ENCODE measurements at regions not wholly inside any gene's neighbourhood (a gene's known extent, or its start where the extent isn't known, plus 50 kb on each side); places are given as distances from the start of the nearest gene placed in this dataset.

DNA sequence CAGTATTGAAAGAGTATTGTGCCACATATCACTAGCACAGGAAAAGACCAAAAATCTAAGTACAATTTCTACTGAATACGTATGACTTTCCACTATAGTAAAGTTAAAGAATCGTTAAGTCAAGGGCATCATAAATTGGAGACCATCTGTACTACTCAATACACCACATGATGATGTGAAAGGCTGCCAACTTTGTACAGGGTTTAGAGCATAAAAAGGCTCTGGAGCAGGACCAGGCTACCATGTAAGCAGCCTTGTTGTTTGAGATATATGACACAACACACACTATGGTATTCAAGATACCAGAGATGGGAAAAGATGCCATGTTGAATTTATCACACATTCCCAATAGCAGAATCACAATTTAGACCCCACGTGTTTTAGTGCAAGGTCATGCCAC lies 294.9 kb upstream of the TRPC5 start:
- H3K27me3 ChIP-seq (ENCODE audit: control insufficient read depth, insufficient read depth, low read length) = peaks cover 10% of the 10 kb centered on the region; the same call in 1 of the 2 replicates
- H3K4me3 ChIP-seq (ENCODE audit: low read depth, low read length) = no peak overlapping the region
- H3K9me3 ChIP-seq (ENCODE audit: control insufficient read depth, insufficient read depth, low read length) = no peaks in the 10 kb centered on the region
- H3K27ac ChIP-seq (ENCODE audit: low read depth, low read length) = no peak overlapping the region
- no peak overlapping the region for H3K9ac ChIP-seq (ENCODE audit: low read depth, low read length)
- no peaks in the 10 kb centered on the region for H3K36me3 ChIP-seq (ENCODE audit: control insufficient read depth, insufficient read depth, low read length)
- H3K4me1 ChIP-seq (ENCODE audit: control insufficient read depth, insufficient read depth, low read length) = no peaks in the 10 kb centered on the region

DNA sequence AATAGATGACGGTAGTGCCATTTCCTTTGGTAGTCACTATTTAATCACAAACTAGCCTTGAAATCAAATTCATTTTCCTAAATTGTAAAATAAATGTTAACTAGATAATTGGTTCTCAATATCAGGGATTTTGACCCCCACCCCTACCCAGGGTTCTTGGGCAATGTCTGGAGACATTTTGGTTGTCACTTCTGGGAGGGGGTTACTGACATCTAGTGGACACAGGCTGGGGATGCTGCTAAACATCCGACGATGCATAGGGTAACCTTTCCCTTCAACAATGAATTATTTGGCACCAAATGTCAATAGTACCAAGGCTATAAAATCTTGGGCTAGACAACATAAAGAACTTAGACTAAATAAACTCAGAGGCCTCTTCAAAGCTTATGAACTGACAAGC lies 285.8 kb upstream of the TRPC5 start:
- H3K27ac ChIP-seq (ENCODE audit: low read depth, low read length) = no peak overlapping the region
- no peaks in the 10 kb centered on the region for H3K36me3 ChIP-seq (ENCODE audit: control insufficient read depth, insufficient read depth, low read length)
- 0 out of 2 replicates have a peak, but pooled peaks cover 4% of the 10 kb centered on the region for H3K27me3 ChIP-seq (ENCODE audit: control insufficient read depth, insufficient read depth, low read length)
- H3K9ac ChIP-seq (ENCODE audit: low read depth, low read length) = no peak overlapping the region
- H3K9me3 ChIP-seq (ENCODE audit: control insufficient read depth, insufficient read depth, low read length) = no peaks in the 10 kb centered on the region
- no peak overlapping the region for H3K4me3 ChIP-seq (ENCODE audit: low read depth, low read length)
- H3K4me1 ChIP-seq (ENCODE audit: control insufficient read depth, insufficient read depth, low read length) = peaks cover under 1% of the 10 kb centered on the region

DNA sequence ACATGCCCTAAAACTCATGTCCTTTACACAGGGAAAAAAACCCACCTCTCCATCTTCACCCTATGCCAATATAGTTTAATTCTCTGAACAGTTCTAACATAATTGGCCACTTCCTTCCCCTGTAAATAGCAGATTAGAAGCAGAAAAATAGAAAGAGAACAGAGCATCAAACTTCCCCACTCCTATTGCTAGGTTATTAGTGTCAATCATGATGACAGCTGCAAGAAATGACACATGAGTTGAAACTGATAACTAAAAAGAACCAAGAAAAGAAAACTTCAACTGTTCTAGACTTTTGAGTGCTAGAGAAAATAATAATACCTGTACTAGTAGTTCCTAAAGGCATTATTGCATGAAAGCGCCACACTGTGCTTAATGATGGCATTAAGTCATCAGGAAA lies 284.5 kb upstream of the TRPC5 start:
- no peak overlapping the region for H3K9ac ChIP-seq (ENCODE audit: low read depth, low read length)
- H3K36me3 ChIP-seq (ENCODE audit: control insufficient read depth, insufficient read depth, low read length) = no peaks in the 10 kb centered on the region
- H3K9me3 ChIP-seq (ENCODE audit: control insufficient read depth, insufficient read depth, low read length) = no peaks in the 10 kb centered on the region
- H3K4me3 ChIP-seq (ENCODE audit: low read depth, low read length) = no peak overlapping the region
- H3K4me1 ChIP-seq (ENCODE audit: control insufficient read depth, insufficient read depth, low read length) = peaks cover 10% of the 10 kb centered on the region
- H3K27me3 ChIP-seq (ENCODE audit: control insufficient read depth, insufficient read depth, low read length) = 0 out of 2 replicates have a peak, but pooled peaks cover 4% of the 10 kb centered on the region
- no peak overlapping the region for H3K27ac ChIP-seq (ENCODE audit: low read depth, low read length)

DNA sequence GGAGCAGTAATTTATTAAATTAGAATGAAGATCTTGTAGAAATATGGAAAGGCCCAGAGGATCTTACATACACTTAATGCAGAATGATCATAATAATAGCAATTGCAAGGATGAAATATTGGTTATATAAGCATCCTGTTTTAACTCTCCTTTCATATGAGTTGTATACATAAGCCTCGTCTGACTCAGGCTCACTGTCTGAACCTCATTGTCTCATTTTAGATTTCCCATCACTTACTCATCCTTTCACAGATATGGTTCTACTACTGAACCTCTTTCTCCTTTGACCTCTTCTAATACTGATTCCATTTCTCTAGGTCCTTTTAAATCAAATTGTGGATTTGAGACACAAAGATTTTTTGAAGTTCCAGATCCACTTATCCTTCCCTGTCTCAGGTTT lies 277.3 kb upstream of the TRPC5 start:
- peaks cover 41% of the 10 kb centered on the region for H3K4me1 ChIP-seq (ENCODE audit: control insufficient read depth, insufficient read depth, low read length)
- H3K27ac ChIP-seq (ENCODE audit: low read depth, low read length) = no peak overlapping the region
- no peak overlapping the region for H3K4me3 ChIP-seq (ENCODE audit: low read depth, low read length)
- no peaks in the 10 kb centered on the region for H3K9me3 ChIP-seq (ENCODE audit: control insufficient read depth, insufficient read depth, low read length)
- H3K36me3 ChIP-seq (ENCODE audit: control insufficient read depth, insufficient read depth, low read length) = no peaks in the 10 kb centered on the region
- no peak overlapping the region for H3K9ac ChIP-seq (ENCODE audit: low read depth, low read length)
- peaks cover 13% of the 10 kb centered on the region; the same call in 1 of the 2 replicates for H3K27me3 ChIP-seq (ENCODE audit: control insufficient read depth, insufficient read depth, low read length)

DNA sequence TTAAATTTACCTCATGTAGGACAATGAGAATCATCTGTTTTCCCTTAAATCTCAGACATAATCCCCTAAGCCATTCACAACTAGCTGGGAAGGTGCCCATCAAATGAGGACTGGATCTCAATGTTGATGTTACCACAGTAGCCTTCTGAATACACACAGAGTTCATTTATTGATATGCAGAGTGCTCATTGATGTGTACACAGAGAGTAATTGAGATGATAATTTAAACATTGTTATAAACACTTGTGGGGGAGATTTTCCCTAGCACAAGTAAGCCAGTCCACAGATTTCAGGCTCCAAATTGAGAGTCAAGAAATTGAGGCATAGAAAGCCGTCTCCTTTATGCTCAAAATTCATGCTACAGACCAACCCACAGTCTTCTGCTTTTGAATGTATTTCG lies 273.4 kb upstream of the TRPC5 start:
- Histone ChIP-seq H3K9ac (ENCODE audit: low read depth, low read length) (no peak overlapping the region), H3K9me3 (ENCODE audit: control insufficient read depth, insufficient read depth, low read length) (no peaks in the 10 kb centered on the region), H3K4me1 (ENCODE audit: control insufficient read depth, insufficient read depth, low read length) (peaks cover 30% of the 10 kb centered on the region), H3K27ac (ENCODE audit: low read depth, low read length) (no peak overlapping the region), H3K36me3 (ENCODE audit: control insufficient read depth, insufficient read depth, low read length) (no peaks in the 10 kb centered on the region), H3K4me3 (ENCODE audit: low read depth, low read length) (peak overlapping the region; percentile 14; the same call in 1 of the 2 replicates), H3K27me3 (ENCODE audit: control insufficient read depth, insufficient read depth, low read length) (peaks cover 17% of the 10 kb centered on the region)

DNA sequence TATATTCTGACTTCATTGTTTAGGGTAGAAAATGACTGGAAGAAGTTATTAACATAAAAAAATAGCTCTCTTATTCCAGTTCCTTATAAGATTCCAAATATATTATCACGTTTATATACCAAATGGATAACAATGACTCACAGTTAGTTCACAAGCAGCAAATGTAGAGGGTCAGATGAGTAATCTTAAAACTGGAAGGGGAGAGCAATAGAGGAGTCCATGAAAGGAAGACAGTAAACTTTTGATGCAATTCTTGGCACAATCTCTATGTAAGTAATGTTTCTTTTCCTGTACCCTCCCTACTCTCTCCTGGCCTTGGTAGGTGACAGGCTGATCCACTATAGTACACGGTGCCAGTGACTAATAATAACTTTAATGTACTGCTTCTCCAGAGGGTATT lies 259.0 kb upstream of the TRPC5 start:
- no peak overlapping the region for H3K27ac ChIP-seq (ENCODE audit: low read depth, low read length)
- no peaks in the 10 kb centered on the region; the same call in 1 of the 2 replicates for H3K27me3 ChIP-seq (ENCODE audit: control insufficient read depth, insufficient read depth, low read length)
- no peak overlapping the region for H3K9ac ChIP-seq (ENCODE audit: low read depth, low read length)
- no peak overlapping the region for H3K4me3 ChIP-seq (ENCODE audit: low read depth, low read length)
- no peaks in the 10 kb centered on the region for H3K9me3 ChIP-seq (ENCODE audit: control insufficient read depth, insufficient read depth, low read length)
- H3K36me3 ChIP-seq (ENCODE audit: control insufficient read depth, insufficient read depth, low read length) = no peaks in the 10 kb centered on the region
- H3K4me1 ChIP-seq (ENCODE audit: control insufficient read depth, insufficient read depth, low read length) = no peaks in the 10 kb centered on the region; the same call in 1 of the 2 replicates

DNA sequence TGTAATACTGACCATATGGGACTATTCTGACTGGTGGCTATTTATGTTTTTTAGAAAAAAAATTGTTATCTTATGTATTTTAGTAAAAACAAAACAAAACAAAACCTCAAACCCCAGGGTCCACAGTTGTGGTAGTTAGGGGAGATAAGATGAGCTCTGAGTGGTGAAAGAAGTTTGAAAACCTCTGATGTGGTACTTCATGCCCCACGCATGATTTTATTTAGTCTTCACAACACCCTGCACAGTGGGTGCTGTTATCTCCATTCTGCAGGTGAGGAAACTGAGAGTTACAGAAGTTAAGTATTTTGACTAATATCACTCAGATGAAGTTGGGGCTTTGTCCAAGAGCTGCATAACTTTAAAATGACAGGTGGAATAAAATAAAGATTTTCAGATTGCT lies 230.6 kb upstream of the TRPC5 start:
- H3K27me3 ChIP-seq (ENCODE audit: control insufficient read depth, insufficient read depth, low read length) = no peaks in the 10 kb centered on the region; the same call in 1 of the 2 replicates
- no peaks in the 10 kb centered on the region for H3K36me3 ChIP-seq (ENCODE audit: control insufficient read depth, insufficient read depth, low read length)
- no peak overlapping the region for H3K9ac ChIP-seq (ENCODE audit: low read depth, low read length)
- no peaks in the 10 kb centered on the region for H3K4me1 ChIP-seq (ENCODE audit: control insufficient read depth, insufficient read depth, low read length)
- H3K4me3 ChIP-seq (ENCODE audit: low read depth, low read length) = no peak overlapping the region
- H3K9me3 ChIP-seq (ENCODE audit: control insufficient read depth, insufficient read depth, low read length) = no peaks in the 10 kb centered on the region
- H3K27ac ChIP-seq (ENCODE audit: low read depth, low read length) = no peak overlapping the region

DNA sequence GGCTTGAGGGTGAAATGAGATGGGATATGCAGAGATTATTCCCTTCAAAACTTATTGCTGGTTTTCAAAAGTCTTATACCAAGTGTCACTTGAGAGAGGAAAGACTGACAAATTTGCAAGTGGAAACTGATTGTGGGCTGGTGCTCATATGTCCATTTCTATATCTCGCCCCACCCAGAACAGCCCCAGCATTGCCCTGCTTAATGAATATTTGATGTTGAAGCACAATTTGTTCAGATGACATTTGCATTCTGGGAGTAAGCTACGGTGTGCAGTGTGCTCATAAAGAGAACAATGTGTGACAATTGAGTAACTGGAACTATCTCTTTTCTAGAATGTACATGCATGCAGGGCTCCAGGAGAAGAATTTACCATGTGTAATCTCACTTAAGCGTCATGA lies 223.5 kb upstream of the TRPC5 start:
- Histone ChIP-seq H3K27me3 (ENCODE audit: control insufficient read depth, insufficient read depth, low read length) (peaks cover 3% of the 10 kb centered on the region; the same call in 1 of the 2 replicates), H3K36me3 (ENCODE audit: control insufficient read depth, insufficient read depth, low read length) (no peaks in the 10 kb centered on the region), H3K9me3 (ENCODE audit: control insufficient read depth, insufficient read depth, low read length) (no peaks in the 10 kb centered on the region), H3K4me3 (ENCODE audit: low read depth, low read length) (no peak overlapping the region), H3K27ac (ENCODE audit: low read depth, low read length) (no peak overlapping the region), H3K4me1 (ENCODE audit: control insufficient read depth, insufficient read depth, low read length) (peaks cover 13% of the 10 kb centered on the region), H3K9ac (ENCODE audit: low read depth, low read length) (no peak overlapping the region)

DNA sequence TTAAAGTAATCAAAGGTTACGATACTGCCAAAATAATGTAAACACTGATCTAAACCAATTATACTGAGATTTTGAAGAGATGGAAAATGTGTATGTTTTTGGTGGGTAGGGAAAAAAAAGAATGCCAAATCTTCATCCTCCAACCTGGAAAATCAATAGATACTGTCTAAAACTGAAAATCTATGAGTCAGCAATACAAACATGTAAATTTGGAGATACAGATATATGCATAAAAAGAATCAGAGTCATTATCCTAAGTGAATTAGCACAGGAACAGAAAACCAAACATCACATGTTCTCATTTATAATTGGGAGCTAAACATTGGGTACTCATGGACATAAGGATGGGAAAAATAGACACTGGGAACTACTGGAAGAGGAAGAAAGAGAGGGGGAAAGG lies 197.4 kb upstream of the TRPC5 start:
- no peak overlapping the region for H3K9ac ChIP-seq (ENCODE audit: low read depth, low read length)
- H3K9me3 ChIP-seq (ENCODE audit: control insufficient read depth, insufficient read depth, low read length) = no peaks in the 10 kb centered on the region
- no peaks in the 10 kb centered on the region for H3K36me3 ChIP-seq (ENCODE audit: control insufficient read depth, insufficient read depth, low read length)
- no peak overlapping the region for H3K27ac ChIP-seq (ENCODE audit: low read depth, low read length)
- no peak overlapping the region for H3K4me3 ChIP-seq (ENCODE audit: low read depth, low read length)
- no peaks in the 10 kb centered on the region; the same call in 1 of the 2 replicates for H3K27me3 ChIP-seq (ENCODE audit: control insufficient read depth, insufficient read depth, low read length)
- no peaks in the 10 kb centered on the region for H3K4me1 ChIP-seq (ENCODE audit: control insufficient read depth, insufficient read depth, low read length)

DNA sequence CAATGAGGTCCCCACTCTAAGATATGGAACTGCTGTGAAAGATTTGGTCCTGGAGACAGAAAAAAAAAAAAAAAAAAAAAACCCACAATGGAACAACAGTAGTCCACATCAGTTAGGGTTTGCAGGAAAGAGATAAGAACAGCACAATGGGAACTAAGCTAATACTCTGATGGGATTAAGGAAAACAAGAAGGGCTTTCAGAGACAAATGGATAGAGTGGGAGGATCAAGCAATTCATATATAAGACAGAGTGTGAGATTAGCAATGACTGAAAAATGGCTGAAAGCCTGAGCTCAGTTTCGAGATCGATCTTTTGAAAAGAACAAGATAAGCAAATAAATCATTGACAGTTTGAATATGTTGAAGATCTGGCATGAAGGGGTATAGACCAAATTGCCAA lies 188.4 kb upstream of the TRPC5 start:
- Histone ChIP-seq H3K4me1 (ENCODE audit: control insufficient read depth, insufficient read depth, low read length) (no peaks in the 10 kb centered on the region), H3K9me3 (ENCODE audit: control insufficient read depth, insufficient read depth, low read length) (no peaks in the 10 kb centered on the region), H3K27ac (ENCODE audit: low read depth, low read length) (no peak overlapping the region), H3K9ac (ENCODE audit: low read depth, low read length) (no peak overlapping the region), H3K4me3 (ENCODE audit: low read depth, low read length) (no peak overlapping the region), H3K36me3 (ENCODE audit: control insufficient read depth, insufficient read depth, low read length) (no peaks in the 10 kb centered on the region), H3K27me3 (ENCODE audit: control insufficient read depth, insufficient read depth, low read length) (no peaks in the 10 kb centered on the region)

DNA sequence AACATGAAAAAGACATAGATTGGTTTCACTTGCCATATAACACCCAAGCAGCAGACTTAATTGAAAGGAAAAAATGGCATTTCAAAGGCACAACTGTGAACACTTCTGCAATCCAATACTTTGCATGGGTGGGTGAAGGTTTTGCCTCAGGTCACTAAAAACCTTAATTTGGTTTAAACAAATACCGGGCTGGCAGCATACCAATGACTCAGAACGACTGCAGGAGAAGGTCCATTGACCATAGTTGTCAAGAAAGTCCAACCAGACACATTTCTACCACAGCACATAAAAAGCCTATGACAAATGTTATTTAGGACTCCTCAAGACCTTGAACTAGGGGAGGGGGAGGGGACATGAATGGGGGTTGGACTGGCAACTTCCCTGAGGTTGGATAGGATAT lies 183.6 kb upstream of the TRPC5 start:
- Histone ChIP-seq H3K9me3 (ENCODE audit: control insufficient read depth, insufficient read depth, low read length) (no peaks in the 10 kb centered on the region), H3K27ac (ENCODE audit: low read depth, low read length) (no peak overlapping the region), H3K4me1 (ENCODE audit: control insufficient read depth, insufficient read depth, low read length) (no peaks in the 10 kb centered on the region), H3K4me3 (ENCODE audit: low read depth, low read length) (no peak overlapping the region), H3K36me3 (ENCODE audit: control insufficient read depth, insufficient read depth, low read length) (no peaks in the 10 kb centered on the region), H3K27me3 (ENCODE audit: control insufficient read depth, insufficient read depth, low read length) (no peaks in the 10 kb centered on the region), H3K9ac (ENCODE audit: low read depth, low read length) (no peak overlapping the region)

DNA sequence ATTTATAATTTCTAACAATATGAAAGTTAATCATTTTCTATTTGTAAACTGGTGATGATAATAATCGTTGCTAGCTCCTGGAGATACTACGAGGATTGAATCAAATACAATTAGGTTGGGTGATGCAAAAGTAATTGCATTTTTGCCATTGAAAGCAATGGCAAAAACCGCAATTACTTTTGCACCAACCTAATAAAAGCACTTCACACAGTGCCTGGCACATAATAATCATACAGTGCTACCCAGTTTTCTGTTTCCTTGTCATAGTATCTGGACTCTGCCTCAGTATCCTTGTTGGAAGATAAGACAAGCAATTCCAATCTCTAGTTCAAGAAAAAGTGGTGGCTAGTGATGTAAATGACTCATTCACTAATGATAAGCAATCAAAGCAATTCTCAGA lies 176.8 kb upstream of the TRPC5 start:
- no peak overlapping the region for H3K9ac ChIP-seq (ENCODE audit: low read depth, low read length)
- no peaks in the 10 kb centered on the region for H3K9me3 ChIP-seq (ENCODE audit: control insufficient read depth, insufficient read depth, low read length)
- no peaks in the 10 kb centered on the region for H3K4me1 ChIP-seq (ENCODE audit: control insufficient read depth, insufficient read depth, low read length)
- H3K27ac ChIP-seq (ENCODE audit: low read depth, low read length) = no peak overlapping the region
- H3K36me3 ChIP-seq (ENCODE audit: control insufficient read depth, insufficient read depth, low read length) = no peaks in the 10 kb centered on the region
- no peak overlapping the region for H3K4me3 ChIP-seq (ENCODE audit: low read depth, low read length)
- peaks cover 3% of the 10 kb centered on the region; the same call in 1 of the 2 replicates for H3K27me3 ChIP-seq (ENCODE audit: control insufficient read depth, insufficient read depth, low read length)

Measured in HUES48 (cell line).